Endothelial cell of umbilical vein (primary cell): ENCODE measurements at regions not wholly inside any gene's neighbourhood (a gene's known extent, or its start where the extent isn't known, plus 50 kb on each side); places are given as distances from the start of the nearest gene placed in this dataset.

Experiments used
- BruUV-seq: library from RNA; stranded (reverse); fragments of 400-500 nt; replicated peaks from 2 replicates; lab custom pipeline; 2021; lab: Mats Ljungman, UMichigan
- CTCF ChIA-PET: fragments of 300-600, 350-600 bp; sonication (Branson Sonifier 250); formaldehyde crosslinking; loops from one replicate; lab custom pipeline; 2021; ENCODE audit warnings: antibody characterized with exemption, inconsistent platforms; lab: Charles Lee
- POLR2A ChIA-PET: fragments of 300-600, 350-600 bp; sonication (Branson Sonifier 250); formaldehyde crosslinking; loops from one replicate; lab custom pipeline; 2021; ENCODE audit warnings: antibody characterized with exemption, inconsistent platforms; lab: Charles Lee
- DNase-seq: peaks from one replicate; pipeline ENCODE4 v3.0.0-alpha.2; 2011; ENCODE audit warnings: low read depth, low spot score
- FAIRE-seq: peaks from 2 replicates; lab custom pipeline; 2011; peaks lifted over from hg19 to GRCh38; lab: Jason Lieb, UNC
- H2AFZ ChIP-seq: 2 replicates; pipeline ENCODE4 v1.6.0; 2012; ENCODE audit warnings: low read depth, low read length, control low read depth, inconsistent platforms
- H3K27ac ChIP-seq: 2 replicates; pipeline ENCODE4 v1.5.1; 2011; ENCODE audit warnings: low read depth, mild to moderate bottlenecking, control low read depth, low read length, moderate library complexity; ENCODE audit not compliant: insufficient read depth
- H3K27me3 ChIP-seq, 2 experiments: 2 replicates each; pipeline versions ENCODE4 v1.6.0 to v1.6.1; 2011; ENCODE audit warnings: low read length in 2 of 2, mixed read lengths in 1 of 2; ENCODE audit not compliant: control insufficient read depth in 2 of 2, insufficient read depth in 2 of 2
- H3K36me3 ChIP-seq, 2 experiments: 2 replicates in 1 of 2; 3 replicates in 1 of 2; pipeline ENCODE4 v1.5.1; 2011; ENCODE audit warnings: low read length in 2 of 2, mild to moderate bottlenecking in 1 of 2, moderate library complexity in 1 of 2; ENCODE audit not compliant: control insufficient read depth in 2 of 2, insufficient read depth in 2 of 2; ENCODE audit errors: extremely low read depth in 1 of 2
- H3K4me1 ChIP-seq: 3 replicates; pipeline ENCODE4 v1.5.1; 2011; ENCODE audit warnings: mild to moderate bottlenecking, low read length; ENCODE audit not compliant: control insufficient read depth, insufficient read depth; ENCODE audit errors: extremely low read depth
- H3K4me2 ChIP-seq: 2 replicates; pipeline ENCODE4 v1.6.1; 2011; ENCODE audit warnings: low read length, control low read depth, mixed read lengths; ENCODE audit not compliant: insufficient read depth
- H3K4me3 ChIP-seq, 3 experiments: fragments of 200-600 bp in 1 of 3; sonication (generic), shearing (Covaris generic) in 1 of 3; replicated peaks in 1 of 3; 2 replicates each; pipeline ENCODE4 v1.5.1; 2011 to 2016; ENCODE audit warnings: control low read depth in 3 of 3, low read length in 3 of 3, mild to moderate bottlenecking in 2 of 3, inconsistent platforms in 1 of 3, low read depth in 1 of 3, moderate library complexity in 1 of 3; ENCODE audit not compliant: insufficient read depth in 1 of 3
- H3K79me2 ChIP-seq: 2 replicates; pipeline ENCODE4 v1.6.0; 2012; ENCODE audit warnings: low read length, inconsistent platforms; ENCODE audit not compliant: control insufficient read depth, insufficient read depth
- H3K9ac ChIP-seq: replicated peaks from 2 replicates; pipeline ENCODE3; 2011; ENCODE audit warnings: low read length, control low read depth; ENCODE audit not compliant: insufficient read depth; ENCODE audit errors: extremely low read depth
- H3K9me1 ChIP-seq: replicated peaks from 3 replicates; pipeline ENCODE4 v1.6.0; 2011; ENCODE audit warnings: mild to moderate bottlenecking, low read length; ENCODE audit not compliant: control insufficient read depth, insufficient read depth; ENCODE audit errors: extremely low read depth
- H3K9me3 ChIP-seq: replicated peaks from 2 replicates; pipeline ENCODE4 v1.5.1; 2012; ENCODE audit warnings: low read length, inconsistent platforms; ENCODE audit not compliant: control insufficient read depth, insufficient read depth
- H4K20me1 ChIP-seq: replicated peaks from 2 replicates; pipeline ENCODE3; 2011; ENCODE audit warnings: mild to moderate bottlenecking, low read length; ENCODE audit not compliant: control insufficient read depth, insufficient read depth; ENCODE audit errors: extremely low read depth
- EZH2 ChIP-seq: IDR thresholded peaks from 2 replicates; pipeline ENCODE4 v1.6.1; 2012; ENCODE audit warnings: borderline replicate concordance, low read depth, mild to moderate bottlenecking, moderate library complexity, low read length, inconsistent platforms; ENCODE audit not compliant: severe bottlenecking
- FOS ChIP-seq: IDR thresholded peaks from 2 replicates; pipeline ENCODE4 v1.6.1; 2011; ENCODE audit warnings: mild to moderate bottlenecking, low read length, moderate library complexity, borderline replicate concordance; ENCODE audit not compliant: insufficient read depth
- GATA2 ChIP-seq: IDR thresholded peaks from 2 replicates; pipeline ENCODE4 v1.7.0; 2011; ENCODE audit warnings: low read depth, mild to moderate bottlenecking, moderate library complexity, mixed read lengths, low read length; ENCODE audit not compliant: insufficient read length, insufficient read depth
- JUN ChIP-seq: IDR thresholded peaks from 2 replicates; pipeline ENCODE4 v1.6.1; 2011; ENCODE audit warnings: borderline replicate concordance, low read depth; ENCODE audit not compliant: insufficient read length, insufficient read depth
- MAX ChIP-seq: IDR thresholded peaks from 2 replicates; pipeline ENCODE4 v1.6.1; 2011; ENCODE audit not compliant: insufficient read depth, insufficient read length
- MYC ChIP-seq: IDR thresholded peaks from one replicate; pipeline ENCODE4 v1.6.1; 2011; ENCODE audit warnings: mild to moderate bottlenecking, low read depth, low read length
- POLR2A ChIP-seq: IDR thresholded peaks from 2 replicates; pipeline ENCODE4 v1.6.1; 2012; ENCODE audit warnings: low read depth, mild to moderate bottlenecking, control low read depth, low read length
- POLR2AphosphoS5 ChIP-seq: IDR thresholded peaks from 2 replicates; pipeline ENCODE4 v1.6.1; 2012; ENCODE audit warnings: low read depth, mild to moderate bottlenecking, control low read depth, low read length, moderate library complexity; ENCODE audit not compliant: insufficient read depth
- dilution Hi-C: fragments of 300-500 bp; cut with MboI; formaldehyde crosslinking; loops from one replicate; pipeline ENCODE4 v1.15.0; 2019; ENCODE audit warnings: low sequenced_read_pairs; ENCODE audit not compliant: extremely low pct_ligation_motif_present
- intact Hi-C: fragments of 100-400 bp; cut with micrococcal nuclease; formaldehyde crosslinking; loops from one replicate; pipeline ENCODE4 v1.10.0; 2022
- TF ChIP-seq, protein P1 (sequence below), 2 donors: IDR thresholded peaks; 1 replicate in 1 of 2; 2 replicates in 1 of 2; pipeline ENCODE4 v1.5.1; 2011; ENCODE audit warnings: low read length in 2 of 2, mild to moderate bottlenecking in 2 of 2, moderate library complexity in 2 of 2, control low read depth in 1 of 2, inconsistent platforms in 1 of 2, low read depth in 1 of 2; ENCODE audit not compliant: insufficient read depth in 1 of 2; ENCODE audit errors: extremely low read depth in 1 of 2

GRCh38 chr6:101089640-101090039, 208.5 kb upstream of the ASCC3 start:
- TF ChIP-seq, protein P1, sequence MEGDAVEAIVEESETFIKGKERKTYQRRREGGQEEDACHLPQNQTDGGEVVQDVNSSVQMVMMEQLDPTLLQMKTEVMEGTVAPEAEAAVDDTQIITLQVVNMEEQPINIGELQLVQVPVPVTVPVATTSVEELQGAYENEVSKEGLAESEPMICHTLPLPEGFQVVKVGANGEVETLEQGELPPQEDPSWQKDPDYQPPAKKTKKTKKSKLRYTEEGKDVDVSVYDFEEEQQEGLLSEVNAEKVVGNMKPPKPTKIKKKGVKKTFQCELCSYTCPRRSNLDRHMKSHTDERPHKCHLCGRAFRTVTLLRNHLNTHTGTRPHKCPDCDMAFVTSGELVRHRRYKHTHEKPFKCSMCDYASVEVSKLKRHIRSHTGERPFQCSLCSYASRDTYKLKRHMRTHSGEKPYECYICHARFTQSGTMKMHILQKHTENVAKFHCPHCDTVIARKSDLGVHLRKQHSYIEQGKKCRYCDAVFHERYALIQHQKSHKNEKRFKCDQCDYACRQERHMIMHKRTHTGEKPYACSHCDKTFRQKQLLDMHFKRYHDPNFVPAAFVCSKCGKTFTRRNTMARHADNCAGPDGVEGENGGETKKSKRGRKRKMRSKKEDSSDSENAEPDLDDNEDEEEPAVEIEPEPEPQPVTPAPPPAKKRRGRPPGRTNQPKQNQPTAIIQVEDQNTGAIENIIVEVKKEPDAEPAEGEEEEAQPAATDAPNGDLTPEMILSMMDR (IDR thresholded peaks at IDR 0.05; ENCODE audit: extremely low read depth in 1 of 2, insufficient read depth in 1 of 2, low read depth in 1 of 2, low read length in 2 of 2) = no peak
- TF ChIP-seq GATA2 (no peak), EZH2 (no peak), JUN (no peak), POLR2AphosphoS5 (no peak), FOS (no peak), MAX (no peak), MYC (no peak), POLR2A (no peak)
- Histone ChIP-seq H3K36me3 (no peaks in the 10 kb centered on the region), H3K4me3 (no peak overlapping the region), H3K27ac (no peak overlapping the region), H4K20me1 (no peaks in the 10 kb centered on the region), H3K4me1 (no peaks in the 10 kb centered on the region), H3K9me3 (peaks cover 2% of the 10 kb centered on the region), H3K27me3 (no peaks in the 10 kb centered on the region), H3K9me1 (no peaks in the 10 kb centered on the region), H3K9ac (no peak overlapping the region), H3K4me2 (no peak overlapping the region), H3K79me2 (no peaks in the 10 kb centered on the region), H2AFZ (no peak overlapping the region)
- intact Hi-C loops (no loop called here), dilution Hi-C loops (no loop called here)
- no TSS peak for BruUV-seq
- DNase-seq = no peak
- CTCF ChIA-PET = no interaction called here
- no peak for FAIRE-seq
- POLR2A ChIA-PET = no interaction called here
